Gastrocnemius medialis (tissue), 4 donors: ENCODE measurements at regions not wholly inside any gene's neighbourhood (a gene's known extent, or its start where the extent isn't known, plus 50 kb on each side); places are given as distances from the start of the nearest gene placed in this dataset.

Source experiments
- ATAC-seq, 2 donors: fragments of 150-250 bp; one replicate each; pipeline ENCODE4 v1.9.1; 2016
- DNase-seq, 2 donors: peaks; one replicate each; pipeline ENCODE4 v3.0.0-alpha.2; 2019
- H3K27ac ChIP-seq, 4 donors: fragments of 200-600 bp; sonication (generic); 1 replicate in 1 of 4; 2 replicates in 3 of 4; pipeline ENCODE4 v1.5.1; 2016 to 2018; ENCODE audit warnings: mild to moderate bottlenecking in 2 of 4, moderate library complexity in 1 of 4
- H3K27me3 ChIP-seq, 3 donors: fragments of 200-600 bp; sonication (generic) in 2 of 3; 1 replicate in 1 of 3; 2 replicates in 2 of 3; pipeline versions ENCODE4 v1.5.1 to v1.6.0; 2016 to 2019; ENCODE audit warnings: mild to moderate bottlenecking in 1 of 3, moderate library complexity in 1 of 3
- H3K36me3 ChIP-seq, 2 donors: fragments of 200-600 bp; sonication (generic) in 1 of 2; one replicate each; pipeline ENCODE4 v1.5.1; 2017 to 2018
- H3K4me1 ChIP-seq, 2 donors: fragments of 200-600 bp; sonication (generic) in 1 of 2; one replicate each; pipeline ENCODE4 v1.5.1; 2016 to 2017; ENCODE audit warnings: mild to moderate bottlenecking in 2 of 2
- H3K4me3 ChIP-seq, 4 donors: fragments of 200-600 bp; sonication (generic) in 3 of 4; 1 replicate in 1 of 4; 2 replicates in 3 of 4; pipeline ENCODE4 v1.5.1; 2016 to 2019; ENCODE audit warnings: mild to moderate bottlenecking in 2 of 4
- H3K9me3 ChIP-seq, 3 donors: fragments of 200-600 bp; sonication (generic) in 2 of 3; 1 replicate in 1 of 3; 2 replicates in 2 of 3; pipeline ENCODE4 v1.5.1; 2016 to 2019
- POLR2A ChIP-seq, 2 donors: fragments of 450-650 bp; IDR thresholded peaks; one replicate each; pipeline ENCODE4 v1.6.1; 2017; ENCODE audit warnings: antibody characterized with exemption in 2 of 2, mild to moderate bottlenecking in 2 of 2, moderate library complexity in 2 of 2
- in situ Hi-C, 4 donors: fragments of 200-750 bp; cut with MboI; loops; one replicate each; pipeline versions ENCODE4 v1.15.0 to v1.8.0; 2017; ENCODE audit warnings: low sequenced_read_pairs in 4 of 4
- intact Hi-C: fragments of 100-400 bp; cut with DNase I; formaldehyde crosslinking; loops from one replicate; pipeline ENCODE4 v1.15.1; 2023; ENCODE audit warnings: low total_unique reads
- TF ChIP-seq, protein P1 (sequence below), 5 experiments: fragments of 450-650 bp in 3 of 5; fragments of 200-600 bp in 2 of 5; sonication (generic) in 2 of 5; IDR thresholded peaks in 4 of 5; conservative IDR thresholded peaks in 1 of 5; 1 replicate in 4 of 5; 2 replicates in 1 of 5; pipeline ENCODE4 v1.5.1; 2016 to 2019; ENCODE audit warnings: antibody characterized with exemption in 5 of 5, mild to moderate bottlenecking in 3 of 5, moderate library complexity in 3 of 5

DNA sequence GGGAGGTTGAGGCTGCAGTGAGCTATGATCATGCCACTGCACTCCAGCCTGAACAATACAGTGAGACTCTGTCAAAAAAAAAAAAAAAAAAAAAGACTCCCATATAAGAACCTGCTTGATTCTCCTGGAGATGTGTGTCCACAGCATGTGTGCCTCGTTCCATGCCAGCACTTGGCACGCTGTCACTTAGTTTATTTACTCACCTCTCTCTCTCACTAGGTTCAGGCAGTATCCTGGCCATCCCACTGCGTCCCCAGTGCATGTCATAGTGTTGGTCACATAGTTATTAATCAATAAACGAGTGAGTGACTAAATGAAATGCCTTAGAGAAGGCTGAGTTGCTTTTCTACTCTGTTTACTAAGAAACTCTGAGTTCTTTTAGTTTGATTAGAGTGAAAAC lies 79.1 kb upstream of the GPR12 start:
- no peak overlapping the region for H3K4me3 ChIP-seq
- in situ Hi-C loops (no loop called here), intact Hi-C loops (no loop called here)
- ATAC-seq (no peak), DNase-seq (no peak)
- H3K27ac ChIP-seq = no peak overlapping the region
- no peak for TF ChIP-seq POLR2A (IDR thresholded peaks at IDR 0.05)
- TF ChIP-seq, protein P1, sequence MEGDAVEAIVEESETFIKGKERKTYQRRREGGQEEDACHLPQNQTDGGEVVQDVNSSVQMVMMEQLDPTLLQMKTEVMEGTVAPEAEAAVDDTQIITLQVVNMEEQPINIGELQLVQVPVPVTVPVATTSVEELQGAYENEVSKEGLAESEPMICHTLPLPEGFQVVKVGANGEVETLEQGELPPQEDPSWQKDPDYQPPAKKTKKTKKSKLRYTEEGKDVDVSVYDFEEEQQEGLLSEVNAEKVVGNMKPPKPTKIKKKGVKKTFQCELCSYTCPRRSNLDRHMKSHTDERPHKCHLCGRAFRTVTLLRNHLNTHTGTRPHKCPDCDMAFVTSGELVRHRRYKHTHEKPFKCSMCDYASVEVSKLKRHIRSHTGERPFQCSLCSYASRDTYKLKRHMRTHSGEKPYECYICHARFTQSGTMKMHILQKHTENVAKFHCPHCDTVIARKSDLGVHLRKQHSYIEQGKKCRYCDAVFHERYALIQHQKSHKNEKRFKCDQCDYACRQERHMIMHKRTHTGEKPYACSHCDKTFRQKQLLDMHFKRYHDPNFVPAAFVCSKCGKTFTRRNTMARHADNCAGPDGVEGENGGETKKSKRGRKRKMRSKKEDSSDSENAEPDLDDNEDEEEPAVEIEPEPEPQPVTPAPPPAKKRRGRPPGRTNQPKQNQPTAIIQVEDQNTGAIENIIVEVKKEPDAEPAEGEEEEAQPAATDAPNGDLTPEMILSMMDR (IDR thresholded peaks at IDR 0.05 in 4 of 5, conservative IDR thresholded peaks at IDR 0.05 in 1 of 5) = no peak
- no peaks in the 10 kb centered on the region for H3K36me3 ChIP-seq
- no peaks in the 10 kb centered on the region for H3K4me1 ChIP-seq
- H3K27me3 ChIP-seq = peaks cover 2 to 8% (median 3%) of the 10 kb centered on the region in 3 donors
- no peaks in the 10 kb centered on the region for H3K9me3 ChIP-seq

DNA sequence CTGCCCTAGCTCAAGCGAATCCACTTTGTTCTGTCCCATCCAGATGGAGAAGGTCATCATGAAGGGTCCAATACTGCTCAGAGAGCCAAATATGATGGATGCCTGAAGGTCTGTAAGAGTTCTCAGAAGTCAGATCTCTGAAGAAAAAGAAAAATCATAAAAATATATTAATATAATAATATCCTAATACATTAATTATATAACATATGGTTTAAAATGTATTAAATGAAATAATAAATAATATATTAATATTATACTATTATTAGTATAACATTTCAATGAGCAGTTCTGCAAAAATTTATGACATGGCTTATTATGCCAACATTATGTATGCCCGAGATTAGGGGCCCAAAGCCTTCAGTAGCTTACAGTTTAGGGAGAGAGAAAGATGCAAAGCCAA lies 78.2 kb upstream of the GPR12 start:
- Histone ChIP-seq H3K27me3 (peaks cover 2 to 8% (median 3%) of the 10 kb centered on the region in 3 donors), H3K9me3 (no peaks in the 10 kb centered on the region), H3K4me1 (no peaks in the 10 kb centered on the region), H3K36me3 (no peaks in the 10 kb centered on the region), H3K27ac (no peak overlapping the region), H3K4me3 (no peak overlapping the region)
- no peak for DNase-seq
- intact Hi-C loops (no loop called here), in situ Hi-C loops (no loop called here)
- TF ChIP-seq, protein P1 (IDR thresholded peaks at IDR 0.05 in 4 of 5, conservative IDR thresholded peaks at IDR 0.05 in 1 of 5) = no peak
- ATAC-seq = no peak

DNA sequence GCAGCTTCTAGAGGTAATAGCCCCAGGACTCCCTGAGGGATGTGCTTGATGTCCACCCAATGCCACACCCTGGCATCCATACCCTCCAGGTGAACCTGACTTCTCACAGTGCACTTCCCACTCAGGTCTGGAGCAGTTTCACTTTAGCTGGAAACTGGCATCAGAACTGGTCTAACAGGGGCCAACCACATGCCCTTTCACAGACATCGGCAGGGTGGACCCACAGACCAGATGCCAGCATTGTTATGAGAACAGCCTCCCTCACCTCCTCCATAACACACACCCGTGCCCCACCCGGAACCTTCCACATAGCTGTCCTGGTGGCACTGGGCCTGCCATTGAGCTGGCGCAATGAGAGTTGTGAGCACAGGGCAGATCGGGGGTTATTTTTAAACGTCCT lies 77.4 kb upstream of the GPR12 start:
- H3K4me3 ChIP-seq = no peak overlapping the region
- intact Hi-C loops (no loop called here), in situ Hi-C loops (no loop called here)
- H3K27ac ChIP-seq = no peak overlapping the region
- no peak for TF ChIP-seq POLR2A (IDR thresholded peaks at IDR 0.05)
- no peak for DNase-seq
- H3K36me3 ChIP-seq = no peaks in the 10 kb centered on the region
- H3K9me3 ChIP-seq = no peaks in the 10 kb centered on the region
- peaks cover 2 to 8% (median 3%) of the 10 kb centered on the region in 3 donors for H3K27me3 ChIP-seq
- no peaks in the 10 kb centered on the region for H3K4me1 ChIP-seq
- no peak for ATAC-seq

DNA sequence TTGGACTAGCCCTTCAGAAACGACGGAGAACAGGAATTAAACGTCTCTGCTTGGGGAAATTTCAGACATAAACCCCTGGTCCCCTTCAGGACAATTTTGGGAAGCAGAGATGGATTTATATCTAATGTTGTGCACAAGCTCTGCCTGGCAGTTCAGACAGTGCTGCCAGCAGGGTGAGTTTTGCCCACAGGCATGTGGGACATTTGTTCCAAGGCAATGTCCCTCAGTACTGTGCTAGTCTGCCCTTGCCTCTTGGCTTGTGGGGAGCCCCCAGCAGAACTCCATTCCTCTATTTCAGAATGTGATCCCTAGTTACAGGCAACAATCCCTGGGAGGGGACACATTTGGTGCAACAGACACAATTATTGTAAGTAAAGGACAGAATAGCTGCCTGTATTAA lies 76.5 kb upstream of the GPR12 start:
- H3K4me1 ChIP-seq = no peaks in the 10 kb centered on the region
- intact Hi-C loops = no loop called here
- no peak for DNase-seq

DNA sequence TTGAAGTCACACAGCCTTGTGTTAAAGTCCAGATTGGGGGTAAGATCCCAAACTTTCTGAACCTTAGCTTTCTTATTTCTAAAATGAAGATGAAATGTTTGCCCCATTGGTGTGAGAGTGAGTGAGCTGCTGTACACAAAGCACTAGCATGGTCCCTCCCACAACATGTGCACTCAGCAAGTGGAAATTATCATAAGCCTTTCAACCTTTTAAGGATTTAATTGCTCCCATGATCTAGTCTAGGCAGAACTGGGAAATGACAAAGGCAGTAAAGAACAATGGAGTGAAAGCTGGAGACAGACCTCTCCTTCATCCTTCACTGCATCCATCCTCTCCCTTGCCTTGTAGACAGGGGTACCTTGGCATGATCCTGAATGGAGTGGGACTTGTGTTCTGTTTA lies 76.0 kb upstream of the GPR12 start:
- Histone ChIP-seq H3K27me3 (peaks cover 2 to 8% (median 3%) of the 10 kb centered on the region in 3 donors), H3K4me3 (no peak overlapping the region), H3K36me3 (no peaks in the 10 kb centered on the region), H3K27ac (no peak overlapping the region), H3K9me3 (no peaks in the 10 kb centered on the region), H3K4me1 (no peaks in the 10 kb centered on the region)
- in situ Hi-C loops = no loop called here
- no peak for TF ChIP-seq POLR2A (IDR thresholded peaks at IDR 0.05)
- TF ChIP-seq, protein P1 (IDR thresholded peaks at IDR 0.05 in 4 of 5, conservative IDR thresholded peaks at IDR 0.05 in 1 of 5) = no peak
- intact Hi-C loops = no loop called here
- DNase-seq (no peak), ATAC-seq (no peak)

More for the DNA sequence above, 76.5 kb upstream of the GPR12 start:
- Histone ChIP-seq H3K36me3 (no peaks in the 10 kb centered on the region), H3K27me3 (peaks cover 2 to 8% (median 3%) of the 10 kb centered on the region in 3 donors), H3K27ac (no peak overlapping the region), H3K9me3 (no peaks in the 10 kb centered on the region), H3K4me3 (no peak overlapping the region)
- ATAC-seq = no peak
- in situ Hi-C loops = no loop called here
- TF ChIP-seq, protein P1 (IDR thresholded peaks at IDR 0.05 in 4 of 5, conservative IDR thresholded peaks at IDR 0.05 in 1 of 5) = no peak
- no peak for TF ChIP-seq POLR2A (IDR thresholded peaks at IDR 0.05)
